Superior temporal gyrus (tissue), 1 donor: ENCODE measurements at regions not wholly inside any gene's neighbourhood (a gene's known extent, or its start where the extent isn't known, plus 50 kb on each side); places are given as distances from the start of the nearest gene placed in this dataset.

Experiments
- DNase-seq: peaks from one replicate; pipeline ENCODE4 v3.0.0-alpha.2; 2016; ENCODE audit errors: extremely low spot score

- DNase-seq = no peak
Observed at GRCh38 chr1:86229405-86229975, 72.9 kb upstream of the COL24A1 start.

- DNase-seq = peak; percentile 37
Observed at GRCh38 chr1:86228546-86228945, 72.0 kb upstream of the COL24A1 start.

DNA sequence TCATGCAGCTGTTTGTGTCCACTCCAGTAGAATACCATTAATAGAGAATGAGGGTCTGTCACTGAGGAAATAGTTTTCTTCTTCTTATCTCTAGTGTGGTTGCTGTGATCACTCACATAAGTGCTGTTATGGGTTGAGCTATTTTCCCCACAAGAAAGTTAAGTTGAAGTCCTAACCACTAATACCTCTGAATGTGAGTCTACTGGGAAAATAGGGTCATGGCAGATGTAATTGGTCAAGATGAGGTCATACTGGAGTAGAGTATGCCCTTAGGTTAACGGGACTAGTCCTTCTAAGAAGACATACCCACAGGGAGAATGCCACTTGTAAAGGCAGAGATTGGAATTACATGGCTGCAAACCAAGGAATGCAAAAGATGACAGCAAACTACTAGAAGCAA is 70.5 kb upstream of the COL24A1 start:
- DNase-seq = no peak

DNA sequence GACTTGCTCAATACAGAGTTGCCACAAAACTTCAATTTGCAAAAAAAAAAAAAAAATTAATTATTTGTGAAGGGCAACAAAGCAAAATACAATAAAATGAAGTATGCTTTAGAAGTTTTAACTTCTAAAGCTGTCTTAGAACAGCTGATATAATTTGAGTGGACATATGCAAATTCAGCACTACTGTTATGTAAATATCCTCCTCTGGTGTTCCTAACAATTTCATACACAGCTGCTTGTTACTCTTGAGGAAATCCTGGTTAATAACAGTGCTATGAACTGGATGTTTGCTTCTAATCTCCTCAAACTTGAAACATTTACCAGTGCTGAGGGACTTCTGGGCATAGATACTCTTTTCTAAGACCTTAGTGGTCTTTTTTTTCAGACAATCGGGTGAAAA is 69.6 kb upstream of the COL24A1 start:
- peak; percentile 13 for DNase-seq

GRCh38 chr1:86224651-86225310 is 68.2 kb upstream of the COL24A1 start:
- peak; percentile 48 for DNase-seq

- DNase-seq = no peak
Observed at GRCh38 chr1:86218859-86219258, 62.3 kb upstream of the COL24A1 start.

DNA sequence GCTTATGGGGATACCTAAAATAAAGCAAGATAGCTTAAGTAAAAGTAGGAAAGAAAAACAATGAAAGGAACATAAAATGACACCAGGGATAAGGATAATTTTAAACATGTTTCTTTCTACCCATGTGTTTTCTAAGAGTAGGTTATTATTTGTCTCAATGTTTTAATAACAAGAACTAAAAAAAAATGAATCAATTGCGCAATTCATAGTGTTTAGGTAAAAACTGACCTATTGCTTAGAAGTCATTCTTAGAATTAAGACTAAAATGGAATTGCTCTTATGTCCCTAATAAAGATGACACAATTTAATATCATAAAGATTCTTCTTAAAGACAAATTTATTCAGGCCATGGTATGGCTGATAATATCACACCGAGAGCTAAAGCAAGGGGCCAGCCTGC is 58.0 kb upstream of the COL24A1 start:
- DNase-seq = no peak

- DNase-seq = no peak
Observed at GRCh38 chr1:86209346-86209745, 52.8 kb upstream of the COL24A1 start.

GRCh38 chr1:86207323-86207722 is 50.8 kb upstream of the COL24A1 start:
- no peak for DNase-seq
